ENCODE measurements at regions not wholly inside any gene's neighbourhood (a gene's known extent, or its start where the extent isn't known, plus 50 kb on each side); places are given as distances from the start of the nearest gene placed in this dataset.

DNA sequence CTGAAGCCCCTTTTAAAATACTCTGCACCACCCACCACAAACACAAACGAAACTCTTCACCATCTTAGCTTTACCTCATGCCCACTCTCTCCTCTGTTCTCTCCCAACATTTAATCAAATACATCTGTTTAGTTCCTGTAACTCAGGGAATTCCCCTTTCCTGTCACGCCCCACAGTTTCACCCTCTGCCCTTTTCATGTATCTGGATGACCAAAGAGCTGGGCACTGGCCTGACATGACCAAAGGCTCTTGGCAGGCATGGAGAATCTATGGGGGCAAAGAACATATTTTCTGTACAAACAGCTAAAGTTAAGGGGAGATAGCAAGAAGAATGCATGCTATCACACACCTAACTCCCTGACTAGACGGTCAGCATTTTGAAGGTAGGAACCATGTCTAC lies 270.0 kb downstream of the TBL1XR1 start:
- WGBS (ENCODE audit: low lambda C conversion rate), result 6% methylated on average over 3 of the region's 3 CpGs
- TF ChIP-seq, protein P1, sequence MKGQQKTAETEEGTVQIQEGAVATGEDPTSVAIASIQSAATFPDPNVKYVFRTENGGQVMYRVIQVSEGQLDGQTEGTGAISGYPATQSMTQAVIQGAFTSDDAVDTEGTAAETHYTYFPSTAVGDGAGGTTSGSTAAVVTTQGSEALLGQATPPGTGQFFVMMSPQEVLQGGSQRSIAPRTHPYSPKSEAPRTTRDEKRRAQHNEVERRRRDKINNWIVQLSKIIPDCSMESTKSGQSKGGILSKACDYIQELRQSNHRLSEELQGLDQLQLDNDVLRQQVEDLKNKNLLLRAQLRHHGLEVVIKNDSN (IDR thresholded peaks at IDR 0.05; ENCODE audit: borderline replicate concordance, low read depth), result no peak
- TF ChIP-seq TEAD4 (IDR thresholded peaks at IDR 0.05; ENCODE audit: borderline replicate concordance, insufficient read depth) (no peak), POLR2AphosphoS5 (IDR thresholded peaks at IDR 0.05; ENCODE audit: low read depth, low read length) (no peak), ELF1 (IDR thresholded peaks at IDR 0.05) (no peak)
- TF ChIP-seq, protein P2, sequence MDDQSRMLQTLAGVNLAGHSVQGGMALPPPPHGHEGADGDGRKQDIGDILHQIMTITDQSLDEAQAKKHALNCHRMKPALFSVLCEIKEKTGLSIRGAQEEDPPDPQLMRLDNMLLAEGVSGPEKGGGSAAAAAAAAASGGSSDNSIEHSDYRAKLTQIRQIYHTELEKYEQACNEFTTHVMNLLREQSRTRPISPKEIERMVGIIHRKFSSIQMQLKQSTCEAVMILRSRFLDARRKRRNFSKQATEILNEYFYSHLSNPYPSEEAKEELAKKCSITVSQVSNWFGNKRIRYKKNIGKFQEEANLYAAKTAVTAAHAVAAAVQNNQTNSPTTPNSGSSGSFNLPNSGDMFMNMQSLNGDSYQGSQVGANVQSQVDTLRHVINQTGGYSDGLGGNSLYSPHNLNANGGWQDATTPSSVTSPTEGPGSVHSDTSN (IDR thresholded peaks at IDR 0.05), result no peak
- Histone ChIP-seq H3K27ac (ENCODE audit: low read depth in 2 of 2, low read length in 1 of 2) (no peak overlapping the region), H3K9ac (no peak overlapping the region), H3K9me2 (no peaks in the 10 kb centered on the region), H3F3A (replicated peaks; ENCODE audit: insufficient read depth) (no peaks in the 10 kb centered on the region), H3K27me3 (ENCODE audit: insufficient read depth) (no peaks in the 10 kb centered on the region), H3K9me3 (no peaks in the 10 kb centered on the region), H3K79me2 (ENCODE audit: insufficient read depth) (no peaks in the 10 kb centered on the region), H3K36me3 (replicated peaks in 1 of 2; ENCODE audit: control insufficient read depth in 1 of 2, insufficient read depth in 2 of 2, low read length in 1 of 2) (no peaks in the 10 kb centered on the region), H2AFZ (ENCODE audit: low read depth) (no peak overlapping the region), H3K4me2 (no peak overlapping the region), H4K20me1 (ENCODE audit: insufficient read depth) (no peaks in the 10 kb centered on the region), H3K4me1 (ENCODE audit: control insufficient read depth in 1 of 2, insufficient read depth in 2 of 2, low read depth in 1 of 2, low read length in 1 of 2) (no peaks in the 10 kb centered on the region), H3K4me3 (ENCODE audit: low read depth in 2 of 2, low read length in 1 of 2) (no peak overlapping the region)
- CTCF ChIA-PET, result interaction anchor here (1.1 kb wide), 2 partner anchors 11 to 14 kb away, joined by 3 read pairs; no protein-coding TSS in a partner anchor
- DNase-seq, result no peak
- POLR2A ChIA-PET, result no interaction called here

DNA sequence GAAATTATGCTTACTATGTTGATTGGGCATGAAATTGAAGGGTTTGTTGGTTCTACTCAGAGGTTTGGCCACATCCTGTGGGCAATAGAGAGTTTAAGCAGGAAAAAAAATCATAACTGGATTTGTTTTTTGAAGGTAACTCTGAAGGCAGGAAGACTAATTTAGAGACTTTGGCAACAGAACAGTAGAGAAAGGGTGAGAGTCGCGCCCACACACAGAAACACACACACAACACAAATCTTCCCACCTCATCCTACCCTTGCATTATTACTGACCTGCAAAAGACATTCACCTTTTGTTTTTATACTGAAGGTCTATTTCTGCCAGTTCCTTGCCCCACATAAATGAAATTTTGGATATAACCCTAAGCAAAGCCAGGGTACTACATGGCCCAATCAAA lies 270.6 kb downstream of the TBL1XR1 start:
- Histone ChIP-seq H3F3A (replicated peaks; ENCODE audit: insufficient read depth) (no peaks in the 10 kb centered on the region), H3K9me3 (no peaks in the 10 kb centered on the region), H3K9me2 (no peaks in the 10 kb centered on the region), H4K20me1 (ENCODE audit: insufficient read depth) (no peaks in the 10 kb centered on the region), H3K27ac (ENCODE audit: low read depth in 2 of 2, low read length in 1 of 2) (no peak overlapping the region), H3K36me3 (replicated peaks in 1 of 2; ENCODE audit: control insufficient read depth in 1 of 2, insufficient read depth in 2 of 2, low read length in 1 of 2) (no peaks in the 10 kb centered on the region), H3K4me3 (ENCODE audit: low read depth in 2 of 2, low read length in 1 of 2) (no peak overlapping the region), H3K9ac (no peak overlapping the region), H3K4me1 (ENCODE audit: control insufficient read depth in 1 of 2, insufficient read depth in 2 of 2, low read depth in 1 of 2, low read length in 1 of 2) (no peaks in the 10 kb centered on the region), H3K4me2 (no peak overlapping the region), H3K27me3 (ENCODE audit: insufficient read depth) (no peaks in the 10 kb centered on the region), H3K79me2 (ENCODE audit: insufficient read depth) (no peaks in the 10 kb centered on the region), H2AFZ (ENCODE audit: low read depth) (no peak overlapping the region)
- ChIA-PET POLR2A (no interaction called here), CTCF (interaction anchor here (1.1 kb wide), 1 partner anchor 15 kb away, joined by 3 read pairs; no protein-coding TSS in a partner anchor)
- TF ChIP-seq TCF12 (IDR thresholded peaks at IDR 0.05) (no peak), CHD2 (IDR thresholded peaks at IDR 0.05; ENCODE audit: low read length, partially characterized antibody) (no peak), JUND (IDR thresholded peaks at IDR 0.05) (no peak), MEF2A (IDR thresholded peaks at IDR 0.05; ENCODE audit: borderline replicate concordance, low read depth) (no peak), EZH2phosphoT487 (IDR thresholded peaks at IDR 0.05; ENCODE audit: borderline replicate concordance, low read depth) (no peak), SIN3A (IDR thresholded peaks at IDR 0.05; ENCODE audit: borderline replicate concordance, low read depth, low read length) (no peak)
- TF ChIP-seq, protein P1 (IDR thresholded peaks at IDR 0.05; ENCODE audit: borderline replicate concordance, low read depth), result no peak
- TF ChIP-seq, protein P3, sequence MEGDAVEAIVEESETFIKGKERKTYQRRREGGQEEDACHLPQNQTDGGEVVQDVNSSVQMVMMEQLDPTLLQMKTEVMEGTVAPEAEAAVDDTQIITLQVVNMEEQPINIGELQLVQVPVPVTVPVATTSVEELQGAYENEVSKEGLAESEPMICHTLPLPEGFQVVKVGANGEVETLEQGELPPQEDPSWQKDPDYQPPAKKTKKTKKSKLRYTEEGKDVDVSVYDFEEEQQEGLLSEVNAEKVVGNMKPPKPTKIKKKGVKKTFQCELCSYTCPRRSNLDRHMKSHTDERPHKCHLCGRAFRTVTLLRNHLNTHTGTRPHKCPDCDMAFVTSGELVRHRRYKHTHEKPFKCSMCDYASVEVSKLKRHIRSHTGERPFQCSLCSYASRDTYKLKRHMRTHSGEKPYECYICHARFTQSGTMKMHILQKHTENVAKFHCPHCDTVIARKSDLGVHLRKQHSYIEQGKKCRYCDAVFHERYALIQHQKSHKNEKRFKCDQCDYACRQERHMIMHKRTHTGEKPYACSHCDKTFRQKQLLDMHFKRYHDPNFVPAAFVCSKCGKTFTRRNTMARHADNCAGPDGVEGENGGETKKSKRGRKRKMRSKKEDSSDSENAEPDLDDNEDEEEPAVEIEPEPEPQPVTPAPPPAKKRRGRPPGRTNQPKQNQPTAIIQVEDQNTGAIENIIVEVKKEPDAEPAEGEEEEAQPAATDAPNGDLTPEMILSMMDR (IDR thresholded peaks at IDR 0.05), result no peak
- no peak for DNase-seq
- 89% methylated on average over 2 of the region's 2 CpGs for WGBS (ENCODE audit: low lambda C conversion rate)

Measured in SK-N-SH (cell line).